ENCODE measurements at regions not wholly inside any gene's neighbourhood (a gene's known extent, or its start where the extent isn't known, plus 50 kb on each side); places are given as distances from the start of the nearest gene placed in this dataset.
"Not testable (repeated sequence)": the region's sequence is repeated elsewhere in the genome, so short reads cannot be mapped to it uniquely, and the experiment has no call there.

- no peaks in the 10 kb centered on the region for H3K27me3 ChIP-seq
Observed at GRCh38 chr16:16910666-16911065, 531.7 kb downstream of the NPIPA7 start.

GRCh38 chr16:16915771-16916170 is 536.8 kb downstream of the NPIPA7 start:
- H3K4me2 ChIP-seq: no peak overlapping the region
- H3K27ac ChIP-seq: no peak overlapping the region
- TF ChIP-seq Cebpa-rat (IDR thresholded peaks at IDR 0.05): no peak
- H3K27me3 ChIP-seq: no peaks in the 10 kb centered on the region
- no peak overlapping the region for H3K9ac ChIP-seq
- no peak overlapping the region for H3K4me3 ChIP-seq
- no peaks in the 10 kb centered on the region for H3K4me1 ChIP-seq
- H3K9me3 ChIP-seq: peaks cover 8% of the 10 kb centered on the region
- H3K36me3 ChIP-seq: no peaks in the 10 kb centered on the region
- H4K20me1 ChIP-seq: no peaks in the 10 kb centered on the region

More at GRCh38 chr16:16910666-16911065, 531.7 kb downstream of the NPIPA7 start:
- TF ChIP-seq Cebpa-rat (IDR thresholded peaks at IDR 0.05): no peak
- Histone ChIP-seq H3K9ac (no peak overlapping the region), H3K27ac (no peak overlapping the region), H3K9me3 (peaks cover 8% of the 10 kb centered on the region), H3K4me2 (no peak overlapping the region), H3K4me1 (peaks cover 8% of the 10 kb centered on the region), H3K4me3 (no peak overlapping the region), H3K36me3 (no peaks in the 10 kb centered on the region), H4K20me1 (no peaks in the 10 kb centered on the region)

GRCh38 chr16:16917191-16917785 is 538.3 kb downstream of the NPIPA7 start:
- Histone ChIP-seq H3K4me2 (no peak overlapping the region), H3K4me1 (no peaks in the 10 kb centered on the region), H3K9ac (no peak overlapping the region), H4K20me1 (no peaks in the 10 kb centered on the region), H3K27ac (no peak overlapping the region), H3K4me3 (no peak overlapping the region), H3K9me3 (no peaks in the 10 kb centered on the region), H3K27me3 (no peaks in the 10 kb centered on the region), H3K36me3 (no peaks in the 10 kb centered on the region)
- no peak for TF ChIP-seq Cebpa-rat (IDR thresholded peaks at IDR 0.05)

- H3K4me1 ChIP-seq: no peaks in the 10 kb centered on the region
- H3K9ac ChIP-seq: no peak overlapping the region
- H3K36me3 ChIP-seq: no peaks in the 10 kb centered on the region
- no peaks in the 10 kb centered on the region for H3K27me3 ChIP-seq
- H3K4me3 ChIP-seq: no peak overlapping the region
- no peaks in the 10 kb centered on the region for H4K20me1 ChIP-seq
- no peaks in the 10 kb centered on the region; the same call in 1 of the 2 replicates for H3K9me3 ChIP-seq
- H3K4me2 ChIP-seq: no peak overlapping the region
- TF ChIP-seq Cebpa-rat (IDR thresholded peaks at IDR 0.05): no peak
- H3K27ac ChIP-seq: no peak overlapping the region
Observed at GRCh38 chr16:16923479-16923878, 544.5 kb downstream of the NPIPA7 start.

- H3K9ac ChIP-seq: no peak overlapping the region
- H3K4me3 ChIP-seq: no peak overlapping the region
- no peaks in the 10 kb centered on the region for H3K36me3 ChIP-seq
- H3K27ac ChIP-seq: no peak overlapping the region
- no peaks in the 10 kb centered on the region; the same call in 1 of the 2 replicates for H3K9me3 ChIP-seq
- no peak for TF ChIP-seq Cebpa-rat (IDR thresholded peaks at IDR 0.05)
- H3K27me3 ChIP-seq: no peaks in the 10 kb centered on the region
- no peaks in the 10 kb centered on the region for H4K20me1 ChIP-seq
- H3K4me2 ChIP-seq: no peak overlapping the region
- H3K4me1 ChIP-seq: no peaks in the 10 kb centered on the region
Observed at GRCh38 chr16:16924613-16925012, 545.7 kb downstream of the NPIPA7 start.

GRCh38 chr16:16925432-16925831 is 545.3 kb downstream of the XYLT1 start:
- no peak for TF ChIP-seq Cebpa-rat (IDR thresholded peaks at IDR 0.05)
- H3K4me2 ChIP-seq: no peak overlapping the region
- H3K27me3 ChIP-seq: no peaks in the 10 kb centered on the region
- no peak overlapping the region for H3K9ac ChIP-seq
- no peak overlapping the region for H3K4me3 ChIP-seq
- H3K9me3 ChIP-seq: no peaks in the 10 kb centered on the region; the same call in 1 of the 2 replicates
- no peaks in the 10 kb centered on the region for H3K36me3 ChIP-seq
- H4K20me1 ChIP-seq: no peaks in the 10 kb centered on the region
- H3K4me1 ChIP-seq: no peaks in the 10 kb centered on the region
- no peak overlapping the region for H3K27ac ChIP-seq

GRCh38 chr16:16928532-16929109 is 542.1 kb downstream of the XYLT1 start:
- H3K27me3 ChIP-seq: no peaks in the 10 kb centered on the region
- H3K4me1 ChIP-seq: no peaks in the 10 kb centered on the region
- H4K20me1 ChIP-seq: no peaks in the 10 kb centered on the region
- no peak for TF ChIP-seq Cebpa-rat (IDR thresholded peaks at IDR 0.05)
- no peak overlapping the region for H3K27ac ChIP-seq
- no peaks in the 10 kb centered on the region; the same call in 1 of the 2 replicates for H3K9me3 ChIP-seq
- no peak overlapping the region for H3K4me3 ChIP-seq
- H3K4me2 ChIP-seq: no peak overlapping the region
- no peak overlapping the region for H3K9ac ChIP-seq
- H3K36me3 ChIP-seq: no peaks in the 10 kb centered on the region

- no peaks in the 10 kb centered on the region for H3K27me3 ChIP-seq
- H3K36me3 ChIP-seq: no peaks in the 10 kb centered on the region
- H3K4me2 ChIP-seq: no peak overlapping the region
Observed at GRCh38 chr16:16930309-16931000, 540.3 kb downstream of the XYLT1 start.

GRCh38 chr16:16933861-16934260 is 536.9 kb downstream of the XYLT1 start:
- no peak overlapping the region for H3K27ac ChIP-seq
- no peaks in the 10 kb centered on the region for H3K4me1 ChIP-seq
- H3K9ac ChIP-seq: no peak overlapping the region
- H3K9me3 ChIP-seq: 0 out of 2 replicates have a peak, but pooled peaks cover 6% of the 10 kb centered on the region
- TF ChIP-seq Cebpa-rat (IDR thresholded peaks at IDR 0.05): no peak
- no peak overlapping the region for H3K4me3 ChIP-seq
- H3K27me3 ChIP-seq: no peaks in the 10 kb centered on the region
- no peaks in the 10 kb centered on the region for H4K20me1 ChIP-seq
- H3K4me2 ChIP-seq: no peak overlapping the region
- no peaks in the 10 kb centered on the region for H3K36me3 ChIP-seq

More at GRCh38 chr16:16930309-16931000, 540.3 kb downstream of the XYLT1 start:
- TF ChIP-seq Cebpa-rat (IDR thresholded peaks at IDR 0.05): no peak
- no peak overlapping the region for H3K27ac ChIP-seq
- no peaks in the 10 kb centered on the region for H4K20me1 ChIP-seq
- peaks cover 6% of the 10 kb centered on the region; the same call in 1 of the 2 replicates for H3K9me3 ChIP-seq
- H3K4me1 ChIP-seq: no peaks in the 10 kb centered on the region
- H3K9ac ChIP-seq: no peak overlapping the region
- H3K4me3 ChIP-seq: no peak overlapping the region

GRCh38 chr16:16934660-16935059 is 536.1 kb downstream of the XYLT1 start:
- Histone ChIP-seq H3K4me3 (no peak overlapping the region), H3K4me1 (no peaks in the 10 kb centered on the region), H4K20me1 (no peaks in the 10 kb centered on the region), H3K27ac (no peak overlapping the region), H3K9ac (no peak overlapping the region), H3K4me2 (no peak overlapping the region), H3K27me3 (no peaks in the 10 kb centered on the region), H3K9me3 (0 out of 2 replicates have a peak, but pooled peaks cover 6% of the 10 kb centered on the region), H3K36me3 (no peaks in the 10 kb centered on the region)
- TF ChIP-seq Cebpa-rat (IDR thresholded peaks at IDR 0.05): no peak

GRCh38 chr16:16935909-16936308 is 534.9 kb downstream of the XYLT1 start:
- H3K36me3 ChIP-seq, H3K9ac ChIP-seq, H3K9me3 ChIP-seq, H3K4me2 ChIP-seq, H3K4me1 ChIP-seq, H3K4me3 ChIP-seq, H3K27me3 ChIP-seq, H4K20me1 ChIP-seq, H3K27ac ChIP-seq: not testable (repeated sequence)
